Fibroblast of lung (primary cell): ENCODE measurements at regions not wholly inside any gene's neighbourhood (a gene's known extent, or its start where the extent isn't known, plus 50 kb on each side); places are given as distances from the start of the nearest gene placed in this dataset.
A peak's percentile ranks its signal among the peaks of the same experiment; 100 is the strongest.

Source experiments
- DNase-seq, 2 donors: peaks; one replicate each; pipeline versions ENCODE4 v3.0.0 to v3.0.0-alpha.2; 2010; ENCODE audit warnings: low read depth in 2 of 2
- H2AFZ ChIP-seq: 2 replicates; pipeline ENCODE4 v1.5.1; 2012; ENCODE audit warnings: low read length, control low read depth, inconsistent platforms
- H3K27ac ChIP-seq: 2 replicates; pipeline ENCODE4 v1.5.1; 2011; ENCODE audit warnings: low read length, control low read depth; ENCODE audit not compliant: insufficient read depth
- H3K27me3 ChIP-seq: 2 replicates; pipeline ENCODE4 v1.5.1; 2011; ENCODE audit warnings: mild to moderate bottlenecking, low read length; ENCODE audit not compliant: control insufficient read depth, insufficient read depth
- H3K36me3 ChIP-seq: 2 replicates; pipeline ENCODE4 v1.5.1; 2011; ENCODE audit warnings: low read length; ENCODE audit not compliant: control insufficient read depth, insufficient read depth
- H3K4me1 ChIP-seq: 2 replicates; pipeline ENCODE4 v1.5.1; 2011; ENCODE audit warnings: low read length; ENCODE audit not compliant: control insufficient read depth, insufficient read depth; ENCODE audit errors: extremely low read depth
- H3K4me2 ChIP-seq: 2 replicates; pipeline ENCODE4 v1.5.1; 2011; ENCODE audit warnings: low read length, control low read depth; ENCODE audit not compliant: insufficient read depth; ENCODE audit errors: extremely low read depth
- H3K4me3 ChIP-seq, 4 experiments: fragments of 200-600 bp in 1 of 4; sonication (generic) in 1 of 4; replicated peaks in 1 of 4; 2 replicates each; pipeline ENCODE4 v1.5.1; 2011 to 2016; ENCODE audit warnings: low read length in 4 of 4, low read depth in 3 of 4, mild to moderate bottlenecking in 3 of 4, control low read depth in 2 of 4, inconsistent platforms in 1 of 4, mixed read lengths in 1 of 4; ENCODE audit not compliant: insufficient read depth in 1 of 4; ENCODE audit errors: control extremely low read depth in 1 of 4
- H3K79me2 ChIP-seq: 2 replicates; pipeline ENCODE4 v1.5.1; 2012; ENCODE audit warnings: mild to moderate bottlenecking, low read length, inconsistent platforms; ENCODE audit not compliant: control insufficient read depth, insufficient read depth
- H3K9ac ChIP-seq: 2 replicates; pipeline ENCODE4 v1.5.1; 2011; ENCODE audit warnings: mild to moderate bottlenecking, low read length, control low read depth; ENCODE audit not compliant: insufficient read depth
- H3K9me3 ChIP-seq: 2 replicates; pipeline ENCODE4 v1.5.1; 2012; ENCODE audit warnings: low read depth, low read length; ENCODE audit not compliant: control insufficient read depth, insufficient read depth
- H4K20me1 ChIP-seq: 2 replicates; pipeline ENCODE4 v1.5.1; 2011; ENCODE audit warnings: low read length; ENCODE audit not compliant: control insufficient read depth, insufficient read depth; ENCODE audit errors: extremely low read depth
- CTCF ChIP-seq, 2 donors: IDR thresholded peaks in 1 of 2; conservative IDR thresholded peaks in 1 of 2; 1 replicate in 1 of 2; 2 replicates in 1 of 2; pipeline ENCODE4 v1.5.1; 2011 to 2012; ENCODE audit warnings: low read length in 2 of 2, control low read depth in 1 of 2, inconsistent platforms in 1 of 2, low read depth in 1 of 2, mild to moderate bottlenecking in 1 of 2
- EZH2 ChIP-seq: IDR thresholded peaks from 2 replicates; pipeline ENCODE4 v1.5.1; 2012; ENCODE audit warnings: low read length, control low read depth, mild to moderate bottlenecking; ENCODE audit errors: missing control alignments

GRCh38 chr4:106809076-106809475, 227.0 kb downstream of the DKK2 start:
- Histone ChIP-seq H3K9ac (no peak overlapping the region), H3K9me3 (no peaks in the 10 kb centered on the region), H3K4me1 (no peaks in the 10 kb centered on the region), H3K79me2 (no peaks in the 10 kb centered on the region), H3K27me3 (no peaks in the 10 kb centered on the region), H3K4me3 (no peak overlapping the region), H3K27ac (no peak overlapping the region), H3K4me2 (no peak overlapping the region), H4K20me1 (no peaks in the 10 kb centered on the region), H3K36me3 (no peaks in the 10 kb centered on the region), H2AFZ (no peak overlapping the region)
- peak; percentile 34 to 54 for DNase-seq
- TF ChIP-seq CTCF (conservative IDR thresholded peaks at IDR 0.05 in 1 of 2, IDR thresholded peaks at IDR 0.05 in 1 of 2; ENCODE audit: low read depth in 1 of 2, low read length in 2 of 2), result peak; percentile 32 to 42
- TF ChIP-seq EZH2, result no peak

GRCh38 chr4:106806158-106806797, 229.8 kb downstream of the DKK2 start:
- DNase-seq, result peak in 1 of 2 donors; percentile 2
- H3K4me2 ChIP-seq, result no peak overlapping the region
- H3K9me3 ChIP-seq, result no peaks in the 10 kb centered on the region
- H2AFZ ChIP-seq, result no peak overlapping the region
- no peaks in the 10 kb centered on the region for H3K4me1 ChIP-seq
- H3K27me3 ChIP-seq, result no peaks in the 10 kb centered on the region
- no peak overlapping the region for H3K27ac ChIP-seq
- TF ChIP-seq CTCF (conservative IDR thresholded peaks at IDR 0.05 in 1 of 2, IDR thresholded peaks at IDR 0.05 in 1 of 2; ENCODE audit: low read depth in 1 of 2, low read length in 2 of 2) (no peak), EZH2 (no peak)
- no peak overlapping the region for H3K4me3 ChIP-seq
- H3K9ac ChIP-seq, result no peak overlapping the region
- no peaks in the 10 kb centered on the region for H3K79me2 ChIP-seq
- no peaks in the 10 kb centered on the region for H3K36me3 ChIP-seq
- H4K20me1 ChIP-seq, result no peaks in the 10 kb centered on the region

GRCh38 chr4:106803083-106803482, 233.0 kb downstream of the DKK2 start:
- Histone ChIP-seq H3K27me3 (no peaks in the 10 kb centered on the region), H3K27ac (no peak overlapping the region), H3K9ac (no peak overlapping the region), H4K20me1 (no peaks in the 10 kb centered on the region), H3K4me1 (no peaks in the 10 kb centered on the region), H3K4me2 (no peak overlapping the region), H3K4me3 (no peak overlapping the region), H2AFZ (no peak overlapping the region), H3K79me2 (no peaks in the 10 kb centered on the region), H3K9me3 (no peaks in the 10 kb centered on the region), H3K36me3 (no peaks in the 10 kb centered on the region)
- TF ChIP-seq EZH2 (no peak), CTCF (conservative IDR thresholded peaks at IDR 0.05 in 1 of 2, IDR thresholded peaks at IDR 0.05 in 1 of 2; ENCODE audit: low read depth in 1 of 2, low read length in 2 of 2) (no peak)
- DNase-seq, result peak in 1 of 2 donors; percentile 10
